Retinal pigment epithelial cell (primary cell): ENCODE measurements at regions not wholly inside any gene's neighbourhood (a gene's known extent, or its start where the extent isn't known, plus 50 kb on each side); places are given as distances from the start of the nearest gene placed in this dataset.
"Not testable (repeated sequence)": the region's sequence is repeated elsewhere in the genome, so short reads cannot be mapped to it uniquely, and the experiment has no call there.

Experiments
- DNase-seq: peaks from one replicate; pipeline ENCODE4 v3.0.0-alpha.2; 2010; ENCODE audit warnings: low read depth
- H3K4me3 ChIP-seq: 2 replicates; pipeline ENCODE4 v1.5.1; 2011; ENCODE audit warnings: mild to moderate bottlenecking, low read length, control low read depth, moderate library complexity
- TF ChIP-seq, protein P1 (sequence below): conservative IDR thresholded peaks from 2 replicates; pipeline ENCODE4 v1.5.1; 2011; ENCODE audit warnings: low read depth, low read length, control low read depth, inconsistent platforms

DNA sequence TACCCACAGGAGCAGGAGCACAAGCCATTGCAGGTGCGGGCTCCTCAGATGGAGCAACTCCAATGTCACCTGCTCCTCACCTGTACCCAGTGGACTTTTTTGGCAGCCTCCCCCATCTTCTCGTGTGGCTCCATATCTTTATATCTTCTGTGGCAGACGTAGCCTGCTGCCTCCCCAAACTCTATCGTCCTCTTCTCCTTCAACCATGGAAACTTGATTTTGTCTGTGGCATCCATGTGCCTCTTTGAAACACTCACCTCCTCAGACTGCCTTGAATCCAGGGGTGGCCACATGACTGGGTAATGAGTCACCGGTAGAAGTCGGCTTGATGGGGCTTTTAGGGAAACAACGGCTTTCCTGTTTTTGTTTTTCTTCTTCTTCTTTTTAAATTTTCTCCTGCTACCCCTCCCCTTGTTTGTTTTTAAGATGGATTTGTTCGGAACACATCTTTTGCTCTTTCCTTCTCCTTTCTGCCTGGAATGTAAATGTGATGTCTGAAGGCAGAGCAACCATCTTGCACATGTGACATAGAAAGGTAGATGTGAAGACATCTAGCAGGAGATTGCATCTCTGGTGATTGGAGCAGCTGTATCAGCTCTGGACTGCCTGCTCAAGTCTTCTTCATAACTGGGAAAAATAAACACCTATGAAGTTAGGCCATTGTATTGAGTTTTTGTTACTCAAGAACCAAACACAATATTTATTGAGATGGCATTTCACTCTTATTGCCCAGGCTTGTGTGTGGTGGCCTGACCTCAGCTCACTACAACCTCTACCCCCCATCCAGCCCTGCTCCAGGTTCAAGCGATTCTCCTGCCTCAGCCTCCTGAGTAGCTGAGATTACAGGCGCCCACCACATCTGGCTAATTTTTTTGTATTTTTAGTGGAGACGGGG is 69.9 kb upstream of the DDR1 start:
- TF ChIP-seq, protein P1, sequence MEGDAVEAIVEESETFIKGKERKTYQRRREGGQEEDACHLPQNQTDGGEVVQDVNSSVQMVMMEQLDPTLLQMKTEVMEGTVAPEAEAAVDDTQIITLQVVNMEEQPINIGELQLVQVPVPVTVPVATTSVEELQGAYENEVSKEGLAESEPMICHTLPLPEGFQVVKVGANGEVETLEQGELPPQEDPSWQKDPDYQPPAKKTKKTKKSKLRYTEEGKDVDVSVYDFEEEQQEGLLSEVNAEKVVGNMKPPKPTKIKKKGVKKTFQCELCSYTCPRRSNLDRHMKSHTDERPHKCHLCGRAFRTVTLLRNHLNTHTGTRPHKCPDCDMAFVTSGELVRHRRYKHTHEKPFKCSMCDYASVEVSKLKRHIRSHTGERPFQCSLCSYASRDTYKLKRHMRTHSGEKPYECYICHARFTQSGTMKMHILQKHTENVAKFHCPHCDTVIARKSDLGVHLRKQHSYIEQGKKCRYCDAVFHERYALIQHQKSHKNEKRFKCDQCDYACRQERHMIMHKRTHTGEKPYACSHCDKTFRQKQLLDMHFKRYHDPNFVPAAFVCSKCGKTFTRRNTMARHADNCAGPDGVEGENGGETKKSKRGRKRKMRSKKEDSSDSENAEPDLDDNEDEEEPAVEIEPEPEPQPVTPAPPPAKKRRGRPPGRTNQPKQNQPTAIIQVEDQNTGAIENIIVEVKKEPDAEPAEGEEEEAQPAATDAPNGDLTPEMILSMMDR: no peak
- H3K4me3 ChIP-seq: no peak overlapping the region
- peak; percentile 59 for DNase-seq

DNA sequence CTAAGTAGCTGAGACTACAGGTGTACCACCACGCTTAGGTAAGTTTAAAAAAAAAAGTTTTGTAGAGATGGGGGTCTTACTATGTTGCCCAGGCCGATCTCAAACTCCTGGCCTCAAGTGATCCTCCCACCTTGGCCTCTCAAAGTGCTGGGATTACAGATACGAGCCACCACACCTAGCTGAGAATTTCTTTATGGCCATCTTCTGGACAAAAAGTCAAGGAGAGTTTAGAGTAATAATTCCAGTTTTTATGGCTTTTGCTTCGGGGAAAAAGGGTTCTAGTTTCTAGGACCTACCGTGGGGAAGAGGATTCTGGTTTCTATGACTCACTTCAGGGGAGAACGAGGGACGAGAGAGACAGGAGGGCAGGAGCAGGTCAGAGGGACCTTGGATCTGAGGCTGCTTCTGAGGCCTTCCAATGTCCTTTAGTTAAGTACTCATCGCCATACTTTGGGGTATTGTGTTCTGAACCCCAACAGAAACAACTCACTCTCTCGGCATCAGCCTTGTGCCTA is 69.3 kb upstream of the IER3 start:
- TF ChIP-seq, protein P1: no peak
- DNase-seq: no peak
- H3K4me3 ChIP-seq: no peak overlapping the region

DNA sequence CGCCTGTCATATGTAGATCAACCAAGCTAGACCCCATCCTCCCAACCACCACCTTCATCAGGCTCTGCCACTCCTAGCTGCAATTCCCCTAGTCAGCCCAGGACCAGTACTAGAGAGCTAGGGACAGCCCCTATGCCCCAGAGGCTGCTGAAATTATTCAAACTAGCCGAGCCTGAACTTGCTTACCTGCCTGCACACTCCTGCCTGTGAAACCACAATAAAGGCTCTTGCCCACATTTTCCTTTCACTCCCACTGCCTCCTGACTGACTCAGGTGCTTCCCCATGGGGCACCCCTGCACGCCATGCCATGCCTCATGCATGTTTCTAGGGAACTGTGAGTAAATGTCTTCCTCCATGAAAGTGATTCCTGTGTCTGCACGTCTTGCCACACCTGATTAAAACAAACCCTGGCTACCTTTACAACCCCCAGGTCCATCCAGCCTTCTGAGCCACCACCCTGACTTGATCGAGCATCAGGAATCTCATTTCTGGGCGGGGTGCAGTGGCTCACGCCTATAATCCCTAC is 66.5 kb upstream of the IER3 start:
- TF ChIP-seq, protein P1: no peak
- H3K4me3 ChIP-seq: no peak overlapping the region
- no peak for DNase-seq

DNA sequence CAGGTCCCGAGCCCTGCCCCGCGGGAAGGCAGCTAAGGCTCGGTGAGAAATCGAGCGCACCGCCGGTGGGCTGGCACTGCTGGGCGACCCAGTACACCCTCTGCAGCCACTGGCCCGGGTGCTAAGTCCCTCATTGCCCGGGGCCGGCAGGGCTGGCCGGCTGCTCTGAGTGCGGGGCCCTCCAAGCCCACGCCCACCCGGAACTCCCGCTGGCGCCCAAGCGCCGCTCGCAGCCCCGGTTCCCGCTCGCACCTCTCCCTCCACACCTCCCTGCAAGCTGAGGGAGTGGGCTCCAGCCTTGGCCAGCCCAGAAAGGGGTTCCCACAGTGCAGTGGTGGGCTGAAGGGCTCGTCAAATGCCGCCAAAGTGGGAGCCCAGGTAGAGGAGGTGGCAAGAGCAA is 63.2 kb upstream of the IER3 start:
- not testable (repeated sequence) for DNase-seq, H3K4me3 ChIP-seq

DNA sequence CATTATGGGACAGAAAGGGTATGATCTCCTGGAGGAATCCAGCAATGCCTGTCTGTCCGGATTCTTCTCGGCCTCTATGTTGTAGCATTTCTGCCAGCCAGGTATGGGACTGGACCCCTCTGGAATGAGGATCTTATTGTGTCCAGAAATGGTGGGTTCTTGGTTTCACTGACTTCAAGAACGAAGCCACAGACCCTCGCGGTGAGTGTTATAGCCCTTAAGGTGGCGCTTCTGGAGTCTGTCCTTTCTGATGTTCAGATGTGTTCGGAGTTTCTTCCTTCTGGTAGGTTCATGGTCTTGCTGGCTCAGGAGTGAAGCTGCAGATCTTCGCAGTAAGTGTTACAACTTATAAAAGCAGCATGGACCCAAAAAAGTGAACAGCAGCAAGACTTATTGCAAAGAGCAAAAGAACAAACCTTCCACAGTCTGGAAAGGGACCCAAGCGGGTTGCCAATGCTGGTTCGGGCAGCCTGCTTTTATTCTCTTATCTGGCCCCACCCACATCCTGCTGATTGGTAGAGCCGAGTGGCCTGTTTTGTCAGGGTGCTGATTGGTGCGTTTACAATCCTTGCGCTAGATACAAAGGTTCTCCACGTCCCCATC is 62.3 kb upstream of the IER3 start:
- TF ChIP-seq, protein P1: no peak
- no peak for DNase-seq

DNA sequence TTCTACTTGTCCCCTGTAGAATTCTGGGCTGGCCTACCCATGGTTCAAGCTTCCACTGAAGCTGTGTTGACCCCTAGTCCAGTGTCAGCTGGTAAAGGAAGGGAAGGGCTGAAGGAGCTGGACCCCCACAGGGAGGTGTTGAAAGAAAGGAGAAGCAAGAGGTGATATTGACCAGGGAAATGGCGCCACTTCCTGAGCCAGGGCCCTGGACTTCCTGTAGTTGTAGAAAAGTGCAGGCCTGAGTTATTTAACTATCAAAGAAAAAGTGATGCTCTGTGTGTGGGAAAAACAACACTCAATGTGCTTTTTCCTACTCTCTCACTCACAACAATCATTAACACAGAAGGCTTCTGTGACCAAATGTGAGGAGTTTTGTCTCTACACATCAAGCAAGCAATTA is 60.0 kb upstream of the IER3 start:
- H3K4me3 ChIP-seq: no peak overlapping the region
- DNase-seq: no peak
- TF ChIP-seq, protein P1: no peak

More for the DNA sequence above, 62.3 kb upstream of the IER3 start:
- H3K4me3 ChIP-seq: no peak overlapping the region

DNA sequence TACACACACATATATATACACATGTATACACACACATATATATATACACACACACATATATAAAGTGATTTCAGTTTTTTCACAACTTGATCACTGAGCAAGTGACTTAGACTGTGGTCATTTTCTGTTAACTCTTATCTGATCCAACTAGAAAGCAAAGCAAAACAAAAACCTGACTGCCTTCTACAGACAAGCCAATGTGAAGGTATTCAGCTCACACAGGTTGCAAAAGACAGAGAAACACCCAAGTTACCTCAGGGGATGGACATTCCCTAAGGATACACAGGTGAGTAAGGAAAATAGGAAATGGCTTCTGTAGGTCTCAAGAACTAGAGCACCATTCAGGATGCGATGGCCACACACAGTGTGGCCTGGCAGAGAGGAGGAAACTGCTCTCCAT is 58.4 kb upstream of the IER3 start:
- TF ChIP-seq, protein P1: no peak
- no peak for DNase-seq
- no peak overlapping the region for H3K4me3 ChIP-seq
